ENCODE measurements at regions not wholly inside any gene's neighbourhood (a gene's known extent, or its start where the extent isn't known, plus 50 kb on each side); places are given as distances from the start of the nearest gene placed in this dataset.

- DNase-seq, result no peak
Measured at GRCh38 chr18:47528343-47528742, 276.9 kb upstream of the SKOR2 start.

GRCh38 chr18:47526147-47526546 lies 274.7 kb upstream of the SKOR2 start:
- DNase-seq, result no peak

- no peak for DNase-seq
Measured at GRCh38 chr18:47522359-47522758, 270.9 kb upstream of the SKOR2 start.

- DNase-seq, result no peak
Measured at GRCh38 chr18:47520263-47520662, 268.8 kb upstream of the SKOR2 start.

- DNase-seq, result no peak
Measured at GRCh38 chr18:47519706-47520105, 268.2 kb upstream of the SKOR2 start.

GRCh38 chr18:47519277-47519676 lies 267.8 kb upstream of the SKOR2 start:
- no peak for DNase-seq

GRCh38 chr18:47513614-47514013 lies 262.2 kb upstream of the SKOR2 start:
- DNase-seq, result no peak

GRCh38 chr18:47512726-47513435 lies 261.4 kb upstream of the SKOR2 start:
- DNase-seq, result no peak

- no peak for DNase-seq
Measured at GRCh38 chr18:47512056-47512455, 260.6 kb upstream of the SKOR2 start.

GRCh38 chr18:47510831-47511230 lies 259.4 kb upstream of the SKOR2 start:
- no peak for DNase-seq

GRCh38 chr18:47507651-47508050 lies 256.2 kb upstream of the SKOR2 start:
- DNase-seq, result no peak

- DNase-seq, result no peak
Measured at GRCh38 chr18:47506897-47507296, 255.4 kb upstream of the SKOR2 start.

- DNase-seq, result no peak
Measured at GRCh38 chr18:47501946-47502345, 250.5 kb upstream of the SKOR2 start.

GRCh38 chr18:47500930-47501329 lies 249.5 kb upstream of the SKOR2 start:
- no peak for DNase-seq

GRCh38 chr18:47492691-47493090 lies 241.2 kb upstream of the SKOR2 start:
- no peak for DNase-seq

- DNase-seq, result no peak
Measured at GRCh38 chr18:47490882-47491281, 239.4 kb upstream of the SKOR2 start.

GRCh38 chr18:47485221-47485797 lies 233.8 kb upstream of the SKOR2 start:
- no peak for DNase-seq

- no peak for DNase-seq
Measured at GRCh38 chr18:47484068-47484467, 232.6 kb upstream of the SKOR2 start.

GRCh38 chr18:47480166-47480565 lies 228.7 kb upstream of the SKOR2 start:
- no peak for DNase-seq

- DNase-seq, result no peak
Measured at GRCh38 chr18:47471784-47472183, 220.3 kb upstream of the SKOR2 start.

GRCh38 chr18:47470941-47471340 lies 219.5 kb upstream of the SKOR2 start:
- no peak for DNase-seq

GRCh38 chr18:47469576-47469975 lies 218.1 kb upstream of the SKOR2 start:
- no peak for DNase-seq

GRCh38 chr18:47461977-47462376 lies 210.5 kb upstream of the SKOR2 start:
- DNase-seq, result no peak

- no peak for DNase-seq
Measured at GRCh38 chr18:47461406-47461948, 210.0 kb upstream of the SKOR2 start.

GRCh38 chr18:47458483-47458882 lies 207.0 kb upstream of the SKOR2 start:
- no peak for DNase-seq

All from COR-L47 (cell line).